ENCODE measurements at regions not wholly inside any gene's neighbourhood (a gene's known extent, or its start where the extent isn't known, plus 50 kb on each side); places are given as distances from the start of the nearest gene placed in this dataset.

DNA sequence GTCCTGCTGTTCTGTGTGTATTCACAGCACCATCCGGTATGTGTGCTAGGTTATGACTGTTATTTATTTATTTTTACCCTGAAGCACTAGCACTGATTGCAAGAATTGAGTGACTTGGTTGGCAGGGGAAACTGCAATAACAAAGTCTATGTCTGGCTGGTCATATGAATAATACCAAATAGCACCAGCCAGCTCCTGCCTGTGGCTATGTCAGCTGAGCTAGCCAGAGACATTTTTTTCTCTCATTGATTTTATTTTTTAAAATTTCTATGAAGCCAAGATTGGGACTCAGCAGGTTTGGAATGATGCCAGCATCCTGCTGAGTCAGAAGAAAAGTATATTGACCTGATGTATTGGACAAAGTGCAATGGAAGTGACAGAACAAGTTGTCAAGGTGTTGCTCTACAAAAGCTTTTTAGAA is 188.5 kb upstream of the CDH2 start:
- TF ChIP-seq, protein P1, sequence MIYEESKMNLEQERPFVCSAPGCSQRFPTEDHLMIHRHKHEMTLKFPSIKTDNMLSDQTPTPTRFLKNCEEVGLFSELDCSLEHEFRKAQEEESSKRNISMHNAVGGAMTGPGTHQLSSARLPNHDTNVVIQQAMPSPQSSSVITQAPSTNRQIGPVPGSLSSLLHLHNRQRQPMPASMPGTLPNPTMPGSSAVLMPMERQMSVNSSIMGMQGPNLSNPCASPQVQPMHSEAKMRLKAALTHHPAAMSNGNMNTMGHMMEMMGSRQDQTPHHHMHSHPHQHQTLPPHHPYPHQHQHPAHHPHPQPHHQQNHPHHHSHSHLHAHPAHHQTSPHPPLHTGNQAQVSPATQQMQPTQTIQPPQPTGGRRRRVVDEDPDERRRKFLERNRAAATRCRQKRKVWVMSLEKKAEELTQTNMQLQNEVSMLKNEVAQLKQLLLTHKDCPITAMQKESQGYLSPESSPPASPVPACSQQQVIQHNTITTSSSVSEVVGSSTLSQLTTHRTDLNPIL (CRISPR knock-in tag; IDR thresholded peaks at IDR 0.05; ENCODE audit: low read depth) = no peak
- TF ChIP-seq ZNF8 (CRISPR knock-in tag; IDR thresholded peaks at IDR 0.05) (no peak), OSR1 (CRISPR knock-in tag; IDR thresholded peaks at IDR 0.05) (no peak), TOX (CRISPR knock-in tag; IDR thresholded peaks at IDR 0.05; ENCODE audit: borderline replicate concordance) (no peak), BACH2 (CRISPR knock-in tag; IDR thresholded peaks at IDR 0.05; ENCODE audit: borderline replicate concordance) (no peak), PPARA (CRISPR knock-in tag; IDR thresholded peaks at IDR 0.05; ENCODE audit: borderline replicate concordance) (no peak)
- TF ChIP-seq, protein P2, sequence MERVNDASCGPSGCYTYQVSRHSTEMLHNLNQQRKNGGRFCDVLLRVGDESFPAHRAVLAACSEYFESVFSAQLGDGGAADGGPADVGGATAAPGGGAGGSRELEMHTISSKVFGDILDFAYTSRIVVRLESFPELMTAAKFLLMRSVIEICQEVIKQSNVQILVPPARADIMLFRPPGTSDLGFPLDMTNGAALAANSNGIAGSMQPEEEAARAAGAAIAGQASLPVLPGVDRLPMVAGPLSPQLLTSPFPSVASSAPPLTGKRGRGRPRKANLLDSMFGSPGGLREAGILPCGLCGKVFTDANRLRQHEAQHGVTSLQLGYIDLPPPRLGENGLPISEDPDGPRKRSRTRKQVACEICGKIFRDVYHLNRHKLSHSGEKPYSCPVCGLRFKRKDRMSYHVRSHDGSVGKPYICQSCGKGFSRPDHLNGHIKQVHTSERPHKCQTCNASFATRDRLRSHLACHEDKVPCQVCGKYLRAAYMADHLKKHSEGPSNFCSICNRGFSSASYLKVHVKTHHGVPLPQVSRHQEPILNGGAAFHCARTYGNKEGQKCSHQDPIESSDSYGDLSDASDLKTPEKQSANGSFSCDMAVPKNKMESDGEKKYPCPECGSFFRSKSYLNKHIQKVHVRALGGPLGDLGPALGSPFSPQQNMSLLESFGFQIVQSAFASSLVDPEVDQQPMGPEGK (CRISPR knock-in tag; IDR thresholded peaks at IDR 0.05; ENCODE audit: borderline replicate concordance) = no peak

Data from SK-N-SH treated with all-trans-retinoic acid at 6 μM for 48 hours (cell line).